Fibroblast of skin of abdomen (primary cell): ENCODE measurements at regions not wholly inside any gene's neighbourhood (a gene's known extent, or its start where the extent isn't known, plus 50 kb on each side); places are given as distances from the start of the nearest gene placed in this dataset.

Experiments used
- DNase-seq: peaks from one replicate; pipeline ENCODE4 v3.0.0-alpha.2; 2013

DNA sequence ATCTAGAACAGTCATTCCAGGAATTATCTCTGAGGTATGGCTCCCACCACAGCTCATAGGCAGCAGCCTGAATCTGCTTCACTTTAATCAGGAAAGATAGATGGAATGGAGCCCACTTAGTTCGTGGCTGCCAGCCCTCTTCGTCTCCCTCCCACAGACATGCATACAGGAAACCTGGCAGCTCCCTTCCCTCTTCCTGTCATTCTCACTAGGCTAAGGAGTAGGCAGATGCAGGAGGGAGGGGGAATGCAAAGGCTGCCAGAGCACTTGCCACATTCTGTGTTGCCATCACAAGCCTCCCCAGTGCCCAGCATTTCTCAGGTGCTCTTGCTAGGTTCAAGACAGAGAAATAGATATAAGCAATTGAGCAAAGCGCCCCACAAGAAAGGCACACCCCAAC, 378.9 kb downstream of the ELAVL2 start:
- no peak for DNase-seq

- no peak for DNase-seq
These were observed 378.1 kb downstream of the ELAVL2 start for GRCh38 chr9:23447944-23448343.

GRCh38 chr9:23451802-23452418, 374.1 kb downstream of the ELAVL2 start:
- no peak for DNase-seq

DNA sequence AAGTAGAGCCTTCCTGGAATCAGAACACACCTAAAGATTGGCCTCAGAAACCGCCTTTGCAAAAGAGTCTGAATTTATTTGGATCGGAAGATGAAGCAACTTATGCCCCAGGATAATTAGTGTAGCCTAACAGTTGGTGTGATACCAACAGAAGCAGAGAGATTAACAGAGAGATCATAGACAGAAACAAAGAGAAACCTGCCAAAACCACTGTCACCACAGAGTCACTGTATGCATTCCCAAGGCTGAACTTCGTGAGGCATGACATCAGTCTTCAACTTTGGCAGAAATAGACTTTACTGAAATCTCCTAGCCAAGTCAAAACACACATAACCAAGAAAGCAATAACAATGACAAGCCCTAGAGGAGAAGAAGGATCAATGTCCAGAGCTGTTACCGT, 361.8 kb downstream of the ELAVL2 start:
- no peak for DNase-seq

GRCh38 chr9:23467276-23467675, 358.8 kb downstream of the ELAVL2 start:
- no peak for DNase-seq

GRCh38 chr9:23477908-23478307, 348.1 kb downstream of the ELAVL2 start:
- DNase-seq: no peak

DNA sequence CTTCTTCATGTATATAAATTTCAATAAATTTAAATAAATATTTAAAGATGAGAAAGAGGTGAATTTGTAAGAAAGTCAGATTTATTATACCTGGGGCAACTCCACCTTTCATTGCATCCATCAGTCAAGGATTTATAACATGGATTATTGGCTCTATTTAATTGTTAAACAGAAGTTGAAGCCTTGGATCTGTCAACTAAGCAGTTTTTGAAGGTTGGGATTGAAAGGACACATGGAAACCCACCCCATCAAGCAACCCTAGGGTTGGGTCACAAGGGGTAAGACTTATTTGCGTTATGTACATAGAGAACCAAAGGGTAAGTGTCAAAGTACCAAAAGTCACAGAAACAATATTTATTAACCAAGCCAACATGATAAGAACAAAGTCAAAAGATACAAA, 342.5 kb downstream of the ELAVL2 start:
- no peak for DNase-seq

DNA sequence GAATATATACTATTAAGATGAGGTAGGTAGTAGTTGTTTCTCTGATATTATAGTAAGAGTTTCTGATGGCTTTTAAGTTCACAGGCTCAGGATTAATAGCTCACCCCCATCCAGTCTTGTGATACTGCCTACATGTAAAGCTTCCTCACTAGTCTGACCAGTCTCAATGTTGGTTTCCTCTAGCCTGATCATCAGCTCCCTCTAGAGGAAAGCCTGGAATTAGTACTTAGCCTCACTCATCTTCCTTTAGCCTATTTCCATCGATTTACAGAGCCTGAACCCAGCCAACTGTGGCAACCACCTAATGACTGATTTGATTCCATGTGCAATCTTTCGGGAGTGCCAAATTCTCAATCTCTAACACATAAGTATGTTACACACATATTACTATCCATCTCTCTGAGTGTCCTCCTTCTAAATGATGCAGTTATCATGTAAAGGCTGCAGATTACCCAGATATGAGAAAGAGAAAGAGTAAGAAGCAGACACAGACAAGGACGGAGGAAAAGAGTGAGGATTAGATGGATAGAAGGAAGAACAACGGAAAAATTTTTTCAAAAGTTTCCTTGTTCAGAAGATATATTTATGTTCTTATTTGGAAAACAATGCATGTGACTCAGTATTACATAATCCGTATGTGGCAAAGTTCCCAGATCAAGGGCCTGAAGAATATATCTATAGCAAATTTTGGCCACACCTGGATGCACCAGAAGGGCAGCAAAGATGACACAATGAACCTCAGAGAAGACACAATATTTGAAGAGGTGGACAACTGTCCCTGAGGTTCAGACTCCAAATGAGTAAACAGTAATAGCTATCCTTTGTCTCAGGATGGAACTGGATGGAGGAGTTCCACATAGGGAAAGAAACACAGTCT, 333.7 kb downstream of the ELAVL2 start:
- peak; percentile 46 for DNase-seq

DNA sequence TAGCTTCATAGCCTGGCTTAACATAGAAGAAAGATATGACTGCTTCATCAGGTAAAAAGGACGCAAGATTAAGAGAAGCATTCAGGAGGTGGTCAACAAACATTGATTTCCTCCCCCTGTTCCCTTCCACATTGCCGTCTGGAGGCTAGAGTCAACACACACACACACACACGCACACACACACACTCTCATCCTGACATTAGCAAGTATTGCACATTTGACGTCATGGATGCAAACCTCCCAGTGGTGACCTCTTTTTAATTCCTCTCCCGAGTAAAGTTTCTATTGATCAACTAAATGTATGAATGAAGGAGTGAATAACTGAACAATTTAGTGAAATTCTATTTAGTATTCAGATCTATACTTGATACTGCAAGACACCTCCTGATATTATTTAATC, 332.8 kb downstream of the ELAVL2 start:
- DNase-seq: no peak

- DNase-seq: no peak
These were observed 329.4 kb downstream of the ELAVL2 start for GRCh38 chr9:23496489-23497136.

- no peak for DNase-seq
These were observed 328.9 kb downstream of the ELAVL2 start for GRCh38 chr9:23497137-23497504.

DNA sequence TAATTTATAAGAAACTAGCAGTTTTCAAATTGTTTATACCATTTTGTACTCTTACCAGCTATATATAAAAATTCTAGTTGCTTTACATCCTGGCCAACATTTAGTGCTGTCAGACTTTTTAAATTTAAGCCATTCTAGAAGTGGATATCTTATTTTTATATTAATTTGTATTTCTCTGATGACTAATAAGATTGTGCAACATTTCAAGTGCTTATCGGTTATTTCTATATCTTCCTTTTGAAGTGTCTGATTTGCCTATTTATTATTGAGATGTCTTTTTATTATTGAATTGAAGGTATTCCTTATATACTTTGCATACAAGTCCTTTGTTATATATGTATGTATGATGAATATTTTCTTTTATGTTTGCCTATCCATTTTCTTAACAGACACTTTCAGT, 324.0 kb downstream of the ELAVL2 start:
- DNase-seq: no peak

DNA sequence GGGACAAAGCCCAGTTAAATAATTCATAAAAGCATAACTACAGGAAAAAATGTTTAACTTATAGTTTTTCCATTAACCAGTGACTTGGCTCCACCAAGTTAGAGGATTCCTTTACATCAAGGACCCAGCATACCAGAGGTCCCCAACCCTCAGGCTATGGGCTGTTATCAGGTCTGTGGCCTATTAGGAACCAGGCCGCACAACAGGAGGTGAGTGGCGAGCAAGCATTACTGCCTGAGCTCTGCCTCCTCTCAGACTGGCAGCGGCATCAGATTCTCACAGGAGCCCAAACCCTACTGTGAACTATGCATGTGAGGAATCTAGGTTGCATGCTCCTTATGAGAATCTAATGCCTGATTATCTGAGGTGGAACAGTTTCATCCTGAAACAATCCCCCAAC, 303.1 kb downstream of the ELAVL2 start:
- no peak for DNase-seq

GRCh38 chr9:23524607-23525155, 301.4 kb downstream of the ELAVL2 start:
- no peak for DNase-seq

DNA sequence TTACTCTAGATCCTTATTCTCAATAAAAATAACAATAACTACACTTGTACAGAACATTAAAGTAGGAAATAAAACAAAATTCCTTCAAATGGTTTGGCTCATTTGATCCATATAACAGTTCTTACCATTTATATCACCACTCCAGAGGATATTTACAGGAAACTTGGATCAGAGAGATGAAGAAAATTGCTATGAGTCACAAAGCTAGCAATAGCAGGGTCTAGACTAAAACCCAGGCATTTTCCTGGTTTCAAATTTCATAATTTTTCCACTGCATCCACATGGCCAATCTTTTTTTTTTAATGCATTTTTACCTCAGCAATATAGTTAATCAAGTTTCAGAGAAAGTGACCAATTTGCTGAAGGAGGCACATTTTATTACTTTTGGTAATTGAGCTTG, 299.2 kb downstream of the ELAVL2 start:
- peak; percentile 50 for DNase-seq

- no peak for DNase-seq
These were observed 293.8 kb downstream of the ELAVL2 start for GRCh38 chr9:23532282-23532681.

DNA sequence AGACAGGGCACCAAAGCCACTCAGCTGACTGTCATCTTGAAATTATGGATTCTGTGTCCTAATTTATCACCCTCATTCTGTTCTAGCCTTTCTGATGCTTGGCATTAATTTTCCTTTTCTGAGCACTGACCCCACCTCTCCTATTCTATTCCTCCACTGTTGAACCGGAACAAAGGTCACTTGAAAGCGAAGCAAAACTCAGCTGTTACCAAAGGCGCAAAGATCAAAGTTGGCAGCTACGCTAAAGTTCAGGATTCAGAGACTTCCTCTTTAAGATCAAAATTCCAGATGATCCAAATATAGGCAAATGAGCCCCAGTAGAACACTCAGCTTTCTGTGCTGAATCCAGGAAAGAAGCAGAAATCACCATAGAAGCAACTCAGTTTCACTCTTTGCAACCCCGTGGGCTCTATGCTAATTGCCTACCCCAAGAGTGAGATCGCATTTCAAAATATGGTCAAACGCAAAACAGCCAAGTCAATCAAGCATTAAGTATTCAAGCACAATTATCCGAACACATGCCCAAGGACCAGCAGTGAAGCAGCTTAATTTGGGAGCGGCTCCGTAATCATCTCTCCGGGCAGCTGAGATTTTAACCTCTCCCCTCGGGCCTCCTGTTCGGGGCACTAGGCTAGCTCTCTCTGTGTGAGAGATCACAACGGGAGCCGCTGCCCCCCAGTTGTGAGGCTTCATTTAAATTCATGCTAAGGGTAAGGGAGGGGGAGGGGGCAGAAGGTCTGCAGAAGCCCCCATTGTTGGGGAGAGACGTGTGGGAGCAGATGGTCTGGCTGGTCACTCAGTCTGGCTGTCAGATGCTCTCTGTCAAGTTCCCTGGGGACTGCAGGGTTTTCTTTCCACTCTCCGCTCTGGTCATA, 288.6 kb downstream of the ELAVL2 start:
- no peak for DNase-seq

DNA sequence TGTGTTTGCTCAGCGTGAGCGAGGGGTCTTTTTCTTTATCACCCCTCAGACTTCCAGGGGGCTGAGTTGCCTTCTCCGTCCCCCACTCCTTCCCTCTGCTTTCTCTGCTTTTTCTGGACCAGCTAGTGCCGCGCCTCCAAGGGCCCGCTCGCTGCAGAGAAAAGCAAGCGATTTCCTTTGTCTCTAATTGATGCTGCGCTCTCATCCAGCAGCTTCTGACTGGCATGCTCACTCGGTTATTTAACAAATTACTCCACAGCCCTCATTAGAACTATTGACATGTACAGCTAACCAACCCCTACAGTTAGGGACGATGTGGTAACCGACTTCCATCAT, 288.0 kb downstream of the ELAVL2 start:
- no peak for DNase-seq

DNA sequence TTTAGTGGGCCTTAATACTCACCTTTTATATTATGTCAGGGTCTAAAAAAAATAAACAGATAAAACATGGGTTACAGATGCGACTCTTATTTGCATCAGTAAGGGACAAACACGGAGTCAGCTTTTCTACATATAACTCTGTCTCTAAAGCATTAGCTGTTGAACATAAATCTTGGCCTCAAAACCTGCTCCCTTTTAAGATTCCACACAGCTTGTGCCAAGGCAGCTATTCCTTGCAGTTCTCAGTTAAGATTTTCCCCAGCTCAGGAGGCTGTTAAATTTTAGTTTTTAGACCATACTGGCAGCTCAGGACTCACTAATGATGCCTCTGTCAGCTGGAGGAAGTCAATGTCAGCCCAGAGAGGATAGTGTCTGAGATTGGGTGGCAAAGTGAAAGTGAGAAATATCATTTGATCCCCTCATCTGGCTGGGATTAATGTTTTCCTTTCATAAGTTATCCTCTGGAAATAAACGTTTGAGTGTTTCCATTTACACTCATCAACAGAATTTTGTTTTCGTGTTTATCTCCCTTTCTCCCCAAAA, 287.5 kb downstream of the ELAVL2 start:
- DNase-seq: no peak

- DNase-seq: no peak
These were observed 286.7 kb downstream of the ELAVL2 start for GRCh38 chr9:23539311-23539710.

DNA sequence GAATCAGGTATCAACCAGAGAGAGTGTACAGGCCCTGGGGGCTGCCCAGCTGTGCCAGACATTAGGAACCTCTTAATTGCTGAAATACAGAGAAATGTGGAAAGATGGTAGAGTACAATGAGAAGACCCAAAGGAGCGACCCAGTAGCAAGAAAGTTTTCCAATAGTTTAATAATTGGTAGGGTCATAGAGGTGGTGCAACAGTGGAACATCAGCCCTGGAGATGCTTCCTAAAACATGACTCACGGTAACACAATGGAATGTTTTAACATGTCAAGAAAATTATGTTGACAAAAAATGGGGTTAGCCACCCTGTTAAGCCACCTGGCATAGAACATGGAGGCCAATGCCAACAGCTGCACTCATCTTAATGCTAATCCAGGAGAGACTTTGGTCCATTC, 284.1 kb downstream of the ELAVL2 start:
- no peak for DNase-seq

DNA sequence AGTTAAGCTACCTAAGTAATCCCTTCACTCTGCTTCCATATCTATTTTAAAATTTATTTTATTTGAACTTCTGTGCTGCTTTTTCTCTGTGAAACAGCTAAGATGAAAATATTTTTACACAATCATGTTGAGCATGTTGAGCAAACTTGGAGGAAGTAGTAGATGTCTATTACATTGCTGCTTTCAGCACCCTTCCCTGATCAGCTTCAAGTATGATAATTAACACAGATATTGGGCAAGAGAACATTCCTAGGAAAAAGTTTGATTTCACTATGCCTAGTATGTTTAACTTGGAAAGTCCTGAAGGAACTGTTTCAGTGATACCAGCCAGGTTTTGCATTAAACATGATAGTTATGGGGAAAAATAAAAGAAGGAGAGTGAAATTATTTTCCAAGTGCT, 283.6 kb downstream of the ELAVL2 start:
- DNase-seq: peak; percentile 42
